Stimulated activated CD4-positive, alpha-beta T cell treated with anti-CD3 and anti-CD28 coated beads, Interleukin-12 subunit alpha, Interleukin-12 subunit beta, amount 100 ng/mL, for 24 hours (primary cell): ENCODE measurements at regions not wholly inside any gene's neighbourhood (a gene's known extent, or its start where the extent isn't known, plus 50 kb on each side); places are given as distances from the start of the nearest gene placed in this dataset.
"Not testable (repeated sequence)": the region's sequence is repeated elsewhere in the genome, so short reads cannot be mapped to it uniquely, and the experiment has no call there.

ENCODE experiments used
- DNase-seq, 2 experiments: peaks; one replicate each; pipeline ENCODE4 v3.0.0-alpha.2; 2020; ENCODE audit warnings: low read depth in 2 of 2

DNA sequence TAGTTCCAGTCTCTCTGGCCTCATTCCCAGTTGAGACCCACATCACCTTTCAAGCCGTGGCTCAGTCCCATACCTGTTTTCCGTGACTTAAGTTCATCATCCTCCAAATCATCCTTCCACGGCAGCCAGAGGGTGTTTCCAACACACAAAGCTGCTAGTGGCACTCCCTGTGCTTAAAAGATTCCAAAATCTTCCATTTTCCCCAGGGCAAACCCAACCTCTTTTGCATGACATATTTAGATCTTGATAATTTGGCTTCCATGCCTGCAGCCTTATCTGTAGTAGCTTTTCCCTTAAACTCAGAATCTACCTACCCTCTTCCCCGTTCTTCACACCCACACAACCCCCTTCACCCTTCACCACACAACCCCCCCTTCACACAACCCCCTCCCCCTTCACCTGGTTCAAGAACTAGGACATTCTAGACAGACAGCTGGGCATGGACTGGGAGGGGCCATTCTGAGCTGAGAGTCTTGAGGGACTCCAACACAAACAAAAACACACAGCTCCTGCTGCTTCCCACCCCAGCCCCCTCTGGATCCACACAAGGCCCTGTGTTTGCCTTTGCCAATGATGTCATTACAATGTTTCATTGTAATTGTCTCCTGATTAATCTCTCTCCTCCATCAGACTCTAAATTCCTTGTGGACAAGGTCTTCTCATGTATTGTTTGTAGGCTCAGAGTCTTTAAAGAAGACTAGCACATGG lies 268.2 kb downstream of the SH3GL2 start:
- DNase-seq, result no peak

DNA sequence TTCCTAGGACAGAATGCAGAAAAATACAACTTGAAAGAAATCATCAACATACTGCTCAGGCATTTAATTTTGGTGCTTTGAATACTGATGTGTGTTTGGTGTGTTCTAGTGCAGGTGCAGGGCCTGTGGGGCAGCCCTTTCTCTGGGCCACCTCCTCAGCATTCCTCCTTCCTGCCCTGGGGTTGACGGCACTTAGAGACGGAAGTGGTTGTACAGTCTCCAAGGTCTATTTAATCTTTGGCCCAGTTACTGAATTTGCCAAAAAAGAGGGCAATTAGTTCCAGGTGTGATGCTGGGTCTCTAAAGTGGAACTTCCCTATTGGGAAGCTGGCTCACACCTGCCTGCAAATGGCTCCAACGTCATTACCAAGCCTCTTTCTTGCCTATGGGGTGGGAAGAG lies 269.0 kb downstream of the SH3GL2 start:
- DNase-seq, result no peak

DNA sequence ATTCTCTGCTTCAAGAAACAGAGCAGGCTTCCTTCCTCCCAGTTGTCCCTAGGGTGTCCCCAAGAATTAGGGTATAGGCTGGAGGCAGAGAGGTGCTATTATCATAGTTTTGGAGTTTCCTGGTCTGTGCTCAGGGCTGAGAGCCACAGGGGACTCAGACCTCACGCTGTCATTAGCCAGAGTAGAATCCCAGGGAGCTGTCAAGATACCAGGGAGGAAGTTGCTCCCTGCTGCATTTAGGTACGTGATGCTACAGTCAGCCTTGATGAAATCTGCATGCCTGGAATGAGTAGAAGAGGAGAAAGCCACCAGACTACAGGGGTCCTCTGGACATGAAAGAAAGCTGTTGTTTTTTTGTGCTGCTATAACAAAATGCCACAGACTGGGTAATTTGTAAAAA lies 273.2 kb downstream of the SH3GL2 start:
- DNase-seq, result no peak

DNA sequence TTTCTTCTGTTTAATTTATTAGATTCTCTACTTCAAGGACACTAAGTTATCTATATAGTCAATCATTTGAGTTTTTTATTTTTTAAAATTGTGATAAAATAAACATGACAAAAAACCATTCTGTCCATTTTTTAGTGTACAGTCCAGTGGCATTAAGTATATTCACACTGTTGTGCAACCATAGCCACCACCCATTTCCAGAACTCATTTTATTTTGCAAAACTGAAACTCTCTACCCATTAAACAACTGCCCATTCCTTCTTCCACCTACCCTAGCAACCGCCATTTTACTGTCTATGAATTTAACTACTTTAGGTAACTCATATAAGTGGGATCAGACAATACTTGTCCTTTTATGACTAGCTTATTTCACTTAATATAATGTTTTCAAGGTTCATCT lies 275.6 kb downstream of the SH3GL2 start:
- DNase-seq, result no peak

DNA sequence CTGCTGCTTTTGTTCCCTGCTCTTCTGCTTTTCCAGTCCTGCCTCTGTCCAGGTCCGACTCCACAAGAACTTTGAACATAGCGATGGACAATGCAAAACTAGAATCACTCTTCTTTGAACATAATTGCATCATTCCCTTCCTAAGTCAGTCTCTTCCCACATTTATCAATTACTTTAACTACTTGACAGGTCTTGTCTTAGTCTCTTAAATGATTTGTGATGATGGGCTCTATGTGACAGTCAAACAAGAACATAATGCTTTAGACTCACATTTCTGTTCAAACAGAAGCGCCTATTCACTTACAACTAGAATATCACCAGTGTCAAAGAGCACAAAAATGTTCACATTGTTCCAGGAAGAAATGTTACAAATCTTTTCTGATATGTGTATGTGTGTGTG lies 278.1 kb downstream of the SH3GL2 start:
- DNase-seq, result no peak

DNA sequence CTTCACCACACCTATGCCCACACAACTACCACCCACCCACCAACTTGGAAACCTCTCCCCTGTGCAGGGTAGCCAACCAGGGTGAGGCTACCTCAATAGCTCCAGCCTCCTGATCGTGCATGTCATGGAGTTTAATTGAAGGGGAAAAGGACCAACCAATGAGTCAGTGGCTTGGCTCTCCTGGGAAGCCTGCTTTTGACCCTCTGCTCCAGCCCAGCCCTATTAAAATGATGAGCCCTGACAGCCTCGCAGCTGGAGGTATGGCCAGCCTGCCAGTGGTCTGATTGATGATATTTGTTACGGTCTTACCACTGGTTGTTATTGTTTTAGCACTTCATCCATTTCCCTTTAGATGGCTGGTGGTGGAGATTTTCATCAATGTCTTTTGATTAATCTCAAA lies 280.4 kb downstream of the SH3GL2 start:
- no peak for DNase-seq

DNA sequence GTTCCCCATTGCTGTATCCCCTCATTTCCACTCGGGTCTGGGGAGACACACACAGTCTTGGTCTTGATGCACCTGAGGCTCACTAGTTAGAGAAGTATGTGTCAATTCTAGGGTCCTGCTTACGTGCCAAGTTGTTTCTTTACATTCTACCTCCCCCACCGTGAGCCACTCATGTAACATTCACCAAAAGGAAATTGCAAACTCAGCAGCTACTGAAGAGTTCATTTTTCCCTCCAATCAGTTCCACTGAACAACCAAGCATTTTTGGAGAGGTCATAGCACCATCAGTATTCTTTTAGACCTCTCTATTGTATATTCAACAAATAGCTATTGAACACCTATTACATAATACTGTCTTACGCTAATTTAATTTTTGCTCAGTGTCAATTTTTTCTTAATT lies 281.1 kb downstream of the SH3GL2 start:
- DNase-seq, result no peak

DNA sequence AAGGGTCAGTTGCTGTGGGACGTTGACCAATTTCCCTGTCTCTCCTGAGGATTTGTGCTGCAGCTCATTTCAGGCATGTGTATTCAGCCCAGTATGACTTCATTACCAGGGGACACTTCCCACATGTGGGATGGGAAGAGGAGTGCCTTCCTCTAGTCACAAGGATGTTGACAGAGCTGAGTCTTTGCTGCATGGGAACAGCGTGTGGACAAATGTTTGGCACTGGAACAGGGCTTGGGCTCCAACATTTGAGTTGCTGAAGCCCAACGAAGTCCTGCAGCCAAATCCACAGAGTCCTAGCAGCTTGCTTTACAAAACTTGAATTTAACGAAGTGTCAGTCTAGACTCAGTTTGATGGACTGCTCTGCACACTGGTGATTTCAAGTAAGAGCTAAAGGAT lies 283.2 kb downstream of the SH3GL2 start:
- no peak for DNase-seq

DNA sequence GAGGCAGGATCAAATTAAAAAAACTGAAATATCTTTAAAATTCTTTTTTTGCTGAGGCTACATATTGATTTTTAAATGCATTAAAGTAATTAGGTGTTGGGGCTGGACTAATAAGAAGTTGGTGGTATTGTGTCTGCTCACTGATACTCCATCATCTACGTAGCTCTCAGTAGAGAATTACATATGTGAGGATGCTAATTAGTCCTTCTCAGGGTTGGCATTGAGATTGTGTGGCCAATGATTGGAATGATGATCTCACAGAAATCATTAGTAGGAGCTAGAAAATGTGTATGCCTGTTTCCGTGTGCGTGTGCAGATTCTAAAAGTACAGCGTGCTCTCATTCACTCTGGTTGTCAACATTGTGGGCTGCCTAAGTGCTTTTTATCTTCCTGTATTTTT lies 283.8 kb downstream of the SH3GL2 start:
- no peak for DNase-seq

DNA sequence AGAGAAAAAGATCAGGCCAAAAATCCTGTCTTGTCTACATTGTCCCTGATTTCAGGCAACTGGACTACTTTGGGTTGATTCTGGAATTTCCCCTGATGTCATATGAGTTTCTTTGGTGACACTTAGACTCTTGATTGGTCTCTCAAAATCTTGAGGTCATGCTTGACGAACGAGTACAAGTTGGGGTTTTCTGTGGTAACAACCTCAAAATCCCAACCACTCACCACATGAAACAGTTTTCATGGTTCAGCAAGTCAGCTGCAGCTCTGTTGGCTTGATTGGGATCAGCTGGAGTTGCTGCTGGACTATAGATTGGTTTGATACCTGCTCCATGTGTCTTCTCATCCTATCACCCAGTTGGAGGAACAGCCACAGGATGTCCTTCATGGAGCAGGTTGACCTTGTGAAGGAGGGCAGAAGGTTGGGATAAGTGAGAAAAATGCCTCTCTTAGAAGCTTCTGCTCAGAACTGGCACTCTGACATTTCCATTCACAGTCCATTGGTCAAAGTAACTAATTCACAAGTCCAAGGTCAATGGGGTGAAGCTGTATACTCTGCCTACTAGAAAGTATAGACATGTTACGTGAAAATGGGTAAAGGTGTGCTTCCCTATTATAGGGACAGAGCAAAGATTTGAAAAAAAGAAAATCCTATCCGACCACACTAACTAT lies 284.5 kb downstream of the SH3GL2 start:
- no peak for DNase-seq

DNA sequence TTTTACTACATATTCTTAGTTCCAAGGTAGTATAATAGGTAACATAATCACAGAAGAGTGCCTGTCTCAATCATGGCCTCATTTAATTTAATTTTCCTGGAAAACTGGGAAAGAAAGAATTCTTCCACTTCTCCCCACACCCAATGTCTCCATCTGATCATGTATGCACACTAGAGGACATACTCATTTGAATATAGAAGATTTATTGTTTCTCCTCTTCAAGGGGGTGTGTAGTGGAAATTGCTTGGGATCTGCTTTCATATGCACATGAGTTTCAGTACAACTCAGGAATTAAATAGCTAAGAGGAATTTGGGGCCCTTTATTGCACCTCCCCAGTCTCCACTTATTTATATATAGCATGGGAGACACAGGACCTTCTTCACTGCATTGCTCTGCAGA lies 285.1 kb downstream of the SH3GL2 start:
- no peak for DNase-seq

DNA sequence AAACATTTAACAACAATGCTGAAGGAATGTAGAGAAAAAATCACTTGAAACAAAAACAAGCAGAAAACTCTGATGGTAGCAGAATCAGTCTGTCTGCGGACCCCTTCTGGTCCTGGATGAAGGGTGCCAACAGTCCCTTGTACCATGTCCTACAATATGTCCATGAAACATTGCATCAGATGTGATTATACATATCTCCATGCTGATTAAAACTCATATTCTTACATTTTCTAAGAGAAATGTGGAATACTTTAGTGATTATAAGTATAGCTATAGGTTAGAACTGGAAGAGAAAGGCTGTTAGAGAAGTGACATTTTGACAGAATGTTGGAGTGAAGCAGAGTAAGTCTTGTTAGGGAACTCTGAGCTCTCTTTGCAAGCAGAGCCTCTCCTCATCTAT lies 286.1 kb downstream of the SH3GL2 start:
- DNase-seq, result no peak

DNA sequence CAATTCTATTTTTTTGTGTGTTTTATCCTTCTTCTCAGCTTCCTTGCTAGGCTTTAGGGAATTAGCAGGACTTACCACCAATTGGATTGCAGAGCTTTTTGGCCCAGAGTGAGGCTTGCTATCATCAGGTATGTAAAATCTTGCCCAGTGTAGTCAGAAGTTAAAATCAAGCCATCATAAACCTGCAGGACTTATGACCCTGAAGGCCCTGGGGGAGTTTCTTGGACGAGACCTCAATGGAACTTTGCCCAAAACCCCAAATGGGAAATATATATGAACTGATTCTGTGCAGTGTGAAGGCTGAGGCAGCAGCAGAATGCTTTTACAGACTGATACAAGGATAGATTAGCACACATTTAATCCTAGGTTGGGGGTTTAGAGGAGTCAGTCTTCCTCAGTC lies 287.0 kb downstream of the SH3GL2 start:
- DNase-seq, result no peak

DNA sequence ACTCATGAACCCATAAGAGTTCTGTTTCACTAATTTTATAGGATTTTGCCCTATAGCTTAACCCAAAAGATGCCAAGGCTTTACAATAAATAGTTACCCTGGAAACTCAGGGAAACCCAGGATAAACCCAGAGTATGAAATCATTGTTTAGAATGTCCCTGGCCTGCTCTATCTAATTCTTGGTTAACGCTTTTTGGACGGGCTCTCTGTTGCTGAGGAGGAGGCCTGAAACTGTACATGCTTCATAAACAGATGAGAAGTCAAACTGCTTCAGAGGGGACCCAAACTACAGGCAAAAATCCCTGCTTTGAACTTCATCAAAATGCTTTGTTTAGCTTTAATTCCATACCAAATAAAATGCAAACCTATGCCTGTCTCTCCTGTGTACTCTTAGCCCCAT lies 291.9 kb downstream of the SH3GL2 start:
- no peak for DNase-seq

DNA sequence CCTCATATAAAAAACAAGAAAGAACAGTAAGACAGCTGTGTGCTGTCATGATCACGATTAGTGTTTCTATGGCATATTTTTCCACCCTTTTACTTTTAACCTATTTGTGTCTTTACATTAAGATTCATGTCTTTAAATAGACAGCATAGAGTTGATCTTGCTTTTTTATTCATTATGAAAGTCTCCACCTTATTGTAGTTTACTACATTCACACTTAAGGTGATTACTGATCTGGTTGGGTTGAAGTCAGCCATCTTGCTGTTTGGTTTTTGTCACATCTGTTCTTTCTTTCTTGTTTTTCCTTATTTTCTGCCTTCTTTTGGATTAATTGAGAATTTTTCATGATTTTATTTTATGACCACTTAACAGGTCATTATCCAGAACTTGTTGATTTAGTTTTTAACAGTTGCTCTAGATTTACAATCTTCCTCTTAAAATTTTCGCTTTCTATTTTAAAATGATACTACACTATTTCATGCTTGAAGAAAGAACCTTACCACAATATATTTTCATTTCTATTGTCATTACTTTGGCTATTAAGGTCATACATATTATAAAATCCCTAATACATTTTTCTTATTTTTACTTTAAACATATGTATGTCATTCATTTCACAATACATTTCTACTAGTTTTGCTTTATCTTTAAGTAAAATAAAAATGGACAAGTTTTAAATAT lies 292.5 kb downstream of the SH3GL2 start:
- no peak for DNase-seq

DNA sequence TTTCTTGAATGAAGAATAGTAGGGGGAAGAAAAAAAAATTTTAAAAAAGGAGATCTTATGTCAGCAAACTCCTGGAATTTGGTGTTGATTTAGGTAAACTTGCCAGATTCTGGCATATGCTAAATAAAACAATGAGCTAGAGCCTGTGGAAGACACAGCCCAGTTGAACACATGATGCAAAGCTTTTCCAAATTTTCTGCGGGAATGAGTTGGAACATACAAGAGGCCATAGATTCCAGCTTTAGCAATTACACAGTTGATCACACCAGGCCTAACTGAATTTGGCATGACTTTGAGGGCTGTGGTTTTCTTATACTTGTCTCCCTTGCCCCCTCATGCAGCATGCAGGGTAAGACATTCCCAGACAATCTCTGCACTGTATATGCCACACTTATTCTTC lies 297.0 kb downstream of the SH3GL2 start:
- DNase-seq, result no peak

DNA sequence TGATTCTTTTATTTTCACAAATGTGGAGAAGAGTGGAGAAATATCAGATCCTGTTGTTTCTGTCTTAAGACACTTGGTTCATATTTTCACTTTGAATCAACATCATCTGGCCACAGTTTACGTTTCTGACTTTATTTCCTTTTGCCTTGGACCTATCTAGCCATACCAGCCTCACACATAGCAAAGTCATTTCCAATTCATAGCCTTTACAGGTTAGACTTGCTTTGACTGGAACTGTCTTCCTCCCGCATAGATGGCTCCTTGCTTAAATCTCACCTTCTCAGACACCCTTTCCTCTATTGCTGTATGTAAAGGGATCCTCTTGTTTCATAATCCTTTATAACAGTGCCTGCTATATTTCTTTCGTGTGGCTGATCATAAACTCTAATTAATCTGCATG lies 297.8 kb downstream of the SH3GL2 start:
- DNase-seq, result no peak

DNA sequence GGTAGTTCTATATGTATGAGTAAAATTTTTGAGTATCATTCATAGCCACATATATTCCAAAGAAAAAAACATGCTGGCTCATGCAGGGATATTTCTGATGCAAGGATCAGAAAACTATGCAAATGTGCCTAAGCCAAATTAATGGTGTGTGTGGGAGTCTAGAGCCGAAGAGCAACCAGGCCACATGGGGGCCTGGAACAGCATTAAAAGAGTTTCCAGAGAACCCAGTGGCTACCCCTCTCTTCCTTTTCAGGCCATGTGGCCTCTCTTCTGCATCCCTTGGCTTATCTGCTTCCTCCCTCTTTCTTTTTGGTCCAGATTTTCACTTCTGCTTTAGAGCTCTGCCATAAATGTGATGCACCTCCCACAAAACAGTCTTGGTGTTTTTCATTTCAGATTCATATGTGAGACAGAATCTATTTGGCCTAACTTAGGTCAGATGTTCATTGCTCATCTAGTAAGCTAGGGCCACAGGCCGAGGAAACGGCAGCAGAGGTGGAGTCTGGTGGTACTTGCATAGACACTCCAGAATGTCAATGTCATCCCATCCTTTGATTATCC lies 300.0 kb downstream of the SH3GL2 start:
- no peak for DNase-seq

DNA sequence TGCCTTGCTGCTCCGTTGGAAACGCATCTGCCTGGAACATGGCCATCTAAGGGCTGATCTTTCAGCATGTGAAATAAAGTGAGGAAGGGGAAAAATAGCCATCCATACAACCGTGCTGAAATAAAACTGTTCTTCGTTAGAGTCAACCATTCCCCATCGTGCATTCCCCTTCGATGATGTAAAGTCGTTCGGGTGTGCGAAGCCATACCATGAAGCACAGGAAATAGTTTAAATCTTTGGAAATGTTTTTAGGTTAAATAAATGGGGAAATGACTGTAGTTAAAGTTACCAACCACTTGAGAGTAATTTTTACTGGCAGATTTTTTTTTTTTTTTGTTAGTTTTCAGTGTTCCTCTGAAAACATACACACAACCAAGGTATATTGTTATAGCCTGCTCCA lies 302.5 kb downstream of the SH3GL2 start:
- DNase-seq, result no peak

DNA sequence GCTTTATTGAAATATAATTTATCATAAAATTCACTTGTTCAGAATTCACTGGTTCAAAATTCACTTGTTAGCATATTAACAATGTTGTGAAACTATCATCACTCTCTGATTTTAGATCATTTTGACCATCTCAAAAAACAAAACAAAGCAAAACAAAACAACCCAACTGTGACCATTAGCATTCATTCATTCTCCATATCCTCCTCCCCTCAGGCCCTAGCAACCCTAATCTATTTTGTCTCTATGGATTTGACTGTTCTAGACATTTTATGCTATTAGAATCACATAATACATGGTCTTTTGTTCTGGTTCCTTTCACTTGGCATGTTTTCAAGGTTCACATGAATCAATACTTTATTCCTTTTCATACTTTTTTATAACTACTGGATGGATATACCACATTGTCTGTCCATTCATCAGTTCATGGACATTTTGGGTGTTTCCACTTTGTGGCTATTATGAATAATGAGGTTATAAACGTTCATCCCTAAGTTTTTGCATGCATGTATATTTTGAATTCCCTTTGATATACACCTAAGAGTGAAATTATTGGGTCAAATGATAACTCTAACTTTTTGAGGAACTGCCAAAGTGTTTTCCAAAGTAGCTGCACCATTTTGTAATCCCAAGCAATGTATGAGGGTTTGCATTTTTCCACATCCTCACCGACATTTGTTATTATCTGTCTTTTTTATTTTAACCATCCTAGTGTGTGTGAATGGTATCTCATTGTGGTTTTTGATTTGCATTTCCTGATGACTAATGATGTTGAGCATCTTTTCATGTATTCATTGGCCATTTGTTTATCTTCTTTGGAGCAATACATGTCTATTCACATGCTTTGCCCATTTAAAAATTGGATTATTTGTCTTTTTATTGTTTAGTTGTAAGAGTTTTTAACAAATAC lies 304.1 kb downstream of the SH3GL2 start:
- no peak for DNase-seq

DNA sequence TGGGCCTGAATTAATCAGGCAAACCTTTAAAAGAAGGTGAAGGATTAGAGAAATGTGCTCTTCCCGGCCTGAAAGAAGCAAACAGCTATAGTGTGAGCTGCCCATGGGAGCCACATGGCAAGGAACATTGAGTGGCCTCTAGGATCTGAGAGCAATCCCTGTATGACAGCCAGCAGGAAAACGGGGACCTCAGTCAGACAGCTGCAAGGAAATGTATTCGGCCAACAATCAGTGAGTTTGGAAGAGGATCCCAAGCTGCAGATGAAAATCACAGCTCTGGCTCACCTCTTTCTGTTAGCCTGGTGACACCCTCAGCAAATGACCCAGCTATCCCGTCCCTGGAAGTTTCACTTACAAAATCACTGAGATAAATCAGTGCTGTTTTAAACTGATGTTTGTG lies 309.2 kb downstream of the SH3GL2 start:
- no peak for DNase-seq

DNA sequence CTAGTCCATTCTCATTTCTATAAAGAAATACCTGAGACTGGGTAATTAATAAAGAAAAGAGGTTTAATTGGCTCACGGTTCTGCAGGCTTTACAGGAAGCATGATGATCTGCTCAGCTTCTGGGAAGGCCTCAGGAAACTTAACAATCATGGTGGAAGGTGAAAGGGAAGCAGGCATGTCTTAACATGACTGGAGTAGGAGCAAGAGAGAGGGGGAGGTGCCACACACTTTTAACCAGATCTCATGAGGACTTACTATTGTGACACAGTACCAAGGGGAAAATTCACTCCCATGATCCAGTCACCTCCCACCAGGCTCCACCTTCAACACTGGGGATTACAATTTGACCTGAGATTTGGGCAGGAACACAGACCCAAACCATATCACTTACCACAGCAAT lies 310.1 kb downstream of the SH3GL2 start:
- not testable (repeated sequence) for DNase-seq
